ENCODE measurements at regions not wholly inside any gene's neighbourhood (a gene's known extent, or its start where the extent isn't known, plus 50 kb on each side); places are given as distances from the start of the nearest gene placed in this dataset.
A peak's percentile ranks its signal among the peaks of the same experiment; 100 is the strongest.
"Not testable (repeated sequence)": the region's sequence is repeated elsewhere in the genome, so short reads cannot be mapped to it uniquely, and the experiment has no call there.

DNA sequence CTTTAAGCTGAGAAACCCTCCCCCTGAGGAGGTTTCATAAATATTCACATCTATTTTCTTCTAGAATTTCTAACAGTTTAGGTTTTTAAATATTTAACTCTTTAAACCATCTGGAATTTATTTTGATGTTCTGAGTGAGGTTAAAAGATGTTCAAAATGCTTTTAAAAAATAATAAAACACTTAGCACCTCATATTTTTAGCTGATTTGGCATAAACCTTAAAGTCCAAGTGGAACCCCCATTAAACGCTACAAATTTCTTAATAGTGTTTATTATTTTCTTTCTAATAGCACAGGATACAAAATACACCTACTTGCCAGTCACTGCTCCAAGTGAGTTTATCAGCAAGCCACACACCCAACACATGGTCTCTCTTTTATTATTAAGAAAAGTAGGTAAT lies 277.2 kb downstream of the QDPR start:
- no peak for ATAC-seq
- DNase-seq: no peak
- Histone ChIP-seq H3K27me3 (no peaks in the 10 kb centered on the region), H3K36me3 (no peaks in the 10 kb centered on the region), H3K27ac (no peak overlapping the region), H3K9me3 (no peaks in the 10 kb centered on the region), H3K4me3 (no peak overlapping the region), H3K4me1 (no peaks in the 10 kb centered on the region)
- TF ChIP-seq, protein P1, sequence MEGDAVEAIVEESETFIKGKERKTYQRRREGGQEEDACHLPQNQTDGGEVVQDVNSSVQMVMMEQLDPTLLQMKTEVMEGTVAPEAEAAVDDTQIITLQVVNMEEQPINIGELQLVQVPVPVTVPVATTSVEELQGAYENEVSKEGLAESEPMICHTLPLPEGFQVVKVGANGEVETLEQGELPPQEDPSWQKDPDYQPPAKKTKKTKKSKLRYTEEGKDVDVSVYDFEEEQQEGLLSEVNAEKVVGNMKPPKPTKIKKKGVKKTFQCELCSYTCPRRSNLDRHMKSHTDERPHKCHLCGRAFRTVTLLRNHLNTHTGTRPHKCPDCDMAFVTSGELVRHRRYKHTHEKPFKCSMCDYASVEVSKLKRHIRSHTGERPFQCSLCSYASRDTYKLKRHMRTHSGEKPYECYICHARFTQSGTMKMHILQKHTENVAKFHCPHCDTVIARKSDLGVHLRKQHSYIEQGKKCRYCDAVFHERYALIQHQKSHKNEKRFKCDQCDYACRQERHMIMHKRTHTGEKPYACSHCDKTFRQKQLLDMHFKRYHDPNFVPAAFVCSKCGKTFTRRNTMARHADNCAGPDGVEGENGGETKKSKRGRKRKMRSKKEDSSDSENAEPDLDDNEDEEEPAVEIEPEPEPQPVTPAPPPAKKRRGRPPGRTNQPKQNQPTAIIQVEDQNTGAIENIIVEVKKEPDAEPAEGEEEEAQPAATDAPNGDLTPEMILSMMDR (IDR thresholded peaks at IDR 0.05): no peak
- intact Hi-C loops (cut with DNase I): no loop called here

DNA sequence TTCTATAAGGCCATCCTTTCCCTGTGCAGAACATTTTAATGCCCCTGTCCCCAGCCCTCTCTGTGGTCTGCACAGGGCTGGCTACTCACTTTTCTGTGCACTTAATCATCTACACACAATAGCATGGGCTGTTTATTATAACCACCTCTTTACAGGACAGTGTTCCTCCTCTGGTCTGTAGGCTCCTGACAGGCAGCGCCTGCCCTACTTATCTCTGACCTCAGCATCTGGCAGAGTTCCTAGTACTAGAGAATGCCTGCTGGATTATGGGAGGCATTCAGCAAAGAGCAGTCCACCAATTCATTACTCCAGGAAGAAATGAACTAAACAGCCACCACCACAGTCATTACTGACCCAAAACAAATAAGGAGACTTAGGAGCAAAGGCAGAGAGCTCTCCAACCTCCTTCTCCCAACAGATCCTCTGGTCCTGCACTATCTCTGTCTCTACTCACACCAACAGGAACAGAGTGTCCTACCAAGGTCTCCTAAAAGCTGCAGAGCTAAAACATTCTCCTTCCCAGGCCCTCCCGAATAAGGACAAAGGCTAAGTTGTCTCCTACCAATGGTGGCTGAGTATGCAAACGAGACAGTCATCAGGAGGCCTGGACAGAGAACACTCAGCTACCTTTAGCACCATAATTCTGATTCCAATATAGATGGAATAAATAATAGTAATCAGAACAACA lies 279.2 kb downstream of the QDPR start:
- peak; percentile 63 for ATAC-seq

DNA sequence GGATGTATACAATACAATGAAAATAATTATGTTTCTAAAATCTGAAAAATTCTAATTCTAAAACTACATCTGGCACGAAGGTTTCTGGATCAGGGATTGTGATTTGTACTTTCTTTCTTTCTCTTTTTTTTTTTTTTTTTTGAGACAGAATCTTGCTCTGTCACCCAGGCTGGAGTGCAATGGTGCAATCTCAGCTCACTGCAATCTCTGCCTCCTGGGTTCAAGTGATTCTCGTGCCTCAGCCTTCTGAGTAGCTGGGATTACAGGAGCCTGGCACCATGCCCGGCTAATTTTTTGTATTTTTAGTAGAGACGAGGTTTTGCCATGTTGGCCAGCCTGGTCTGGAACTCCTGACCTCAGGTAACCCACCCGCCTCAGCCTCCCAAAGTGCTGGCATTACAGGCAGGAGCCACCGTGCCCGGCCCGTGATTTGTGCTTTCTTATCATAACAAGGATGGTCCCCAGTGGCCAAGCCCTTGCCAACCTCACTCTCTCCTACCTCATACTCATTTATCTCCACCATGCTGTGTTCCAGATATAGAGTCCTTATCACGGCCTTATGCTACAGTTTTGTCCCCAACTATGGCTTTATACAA lies 279.9 kb downstream of the QDPR start:
- ATAC-seq; H3K27me3 ChIP-seq; H3K27ac ChIP-seq; H3K36me3 ChIP-seq; H3K4me1 ChIP-seq; H3K9me3 ChIP-seq; H3K4me3 ChIP-seq; intact Hi-C loops (cut with DNase I): not testable (repeated sequence)
- DNase-seq: peak in 1 of 4 donors; percentile 66

More for the DNA sequence above, 279.2 kb downstream of the QDPR start:
- Histone ChIP-seq H3K36me3 (no peaks in the 10 kb centered on the region), H3K27ac (no peak overlapping the region), H3K4me3 (no peak overlapping the region), H3K27me3 (no peaks in the 10 kb centered on the region), H3K9me3 (peaks cover 0 to 2% of the 10 kb centered on the region in 2 donors), H3K4me1 (no peaks in the 10 kb centered on the region)
- TF ChIP-seq, protein P1 (IDR thresholded peaks at IDR 0.05): no peak
- intact Hi-C loops (cut with DNase I): no loop called here
- peak in 2 of 4 donors; percentile 29 to 61 for DNase-seq

DNA sequence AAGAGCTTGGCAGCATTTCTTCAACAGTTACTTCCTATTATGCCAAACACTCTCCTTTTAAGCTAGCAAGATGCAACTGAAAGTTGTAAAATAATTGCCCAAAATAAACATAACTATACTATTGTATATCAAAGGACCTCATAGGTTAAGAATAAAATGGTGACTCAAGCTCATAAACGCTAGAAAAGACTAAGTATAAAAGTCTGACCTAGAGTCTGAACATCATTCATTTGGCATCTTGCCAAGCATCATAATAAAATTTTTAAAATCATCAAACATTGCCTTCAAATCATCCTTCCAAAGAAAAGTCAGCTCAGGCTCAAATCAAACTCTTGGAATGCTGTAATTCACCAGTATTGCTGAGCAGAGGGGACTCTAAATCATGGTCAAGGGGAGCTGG lies 281.2 kb downstream of the QDPR start:
- TF ChIP-seq, protein P1 (IDR thresholded peaks at IDR 0.05): no peak
- H3K9me3 ChIP-seq: peaks cover 0 to 2% of the 10 kb centered on the region in 2 donors

DNA sequence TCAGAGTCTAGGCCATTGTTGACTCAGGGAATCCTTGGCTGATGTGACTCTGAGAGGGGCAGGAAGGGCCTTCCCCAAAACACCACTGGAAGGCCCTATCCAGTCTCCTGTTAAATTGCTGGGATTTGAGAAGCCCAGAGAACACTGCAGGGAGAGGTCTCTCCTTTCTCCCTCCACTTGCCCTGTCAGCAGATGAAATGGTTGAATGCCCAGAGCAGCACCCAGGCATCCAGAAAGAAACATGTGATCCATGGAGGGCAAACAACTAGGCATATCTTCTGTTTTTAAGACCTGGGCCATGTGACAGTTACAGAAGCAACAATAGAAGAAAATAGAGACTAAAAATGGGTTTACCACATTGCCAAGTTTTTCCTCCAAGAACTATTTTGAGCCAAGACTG lies 291.1 kb downstream of the QDPR start:
- H3K36me3 ChIP-seq: no peaks in the 10 kb centered on the region
- DNase-seq (no peak), ATAC-seq (no peak)
- no peak overlapping the region for H3K27ac ChIP-seq
- peaks cover 0 to 2% of the 10 kb centered on the region in 2 donors for H3K9me3 ChIP-seq
- H3K4me1 ChIP-seq: no peaks in the 10 kb centered on the region
- H3K4me3 ChIP-seq: no peak overlapping the region
- TF ChIP-seq, protein P1 (IDR thresholded peaks at IDR 0.05): no peak
- intact Hi-C loops (cut with DNase I): no loop called here
- no peaks in the 10 kb centered on the region for H3K27me3 ChIP-seq

More for the DNA sequence above, 281.2 kb downstream of the QDPR start:
- no peaks in the 10 kb centered on the region for H3K4me1 ChIP-seq
- DNase-seq: no peak
- intact Hi-C loops (cut with DNase I): no loop called here
- H3K36me3 ChIP-seq: no peaks in the 10 kb centered on the region
- no peaks in the 10 kb centered on the region for H3K27me3 ChIP-seq
- H3K4me3 ChIP-seq: no peak overlapping the region
- ATAC-seq: no peak
- no peak overlapping the region for H3K27ac ChIP-seq
